Embryonic facial prominence (tissue), 1 donor: ENCODE measurements at regions not wholly inside any gene's neighbourhood (a gene's known extent, or its start where the extent isn't known, plus 50 kb on each side); places are given as distances from the start of the nearest gene placed in this dataset.
"Not testable (repeated sequence)": the region's sequence is repeated elsewhere in the genome, so short reads cannot be mapped to it uniquely, and the experiment has no call there.

Source experiments
- DNase-seq: peaks from one replicate; pipeline ENCODE4 v3.0.0-alpha.2; 2016; ENCODE audit errors: extremely low spot score

GRCh38 chr20:22818636-22819035 is 216.5 kb upstream of the SSTR4 start:
- no peak for DNase-seq

- no peak for DNase-seq
Measured at GRCh38 chr20:22819112-22819511, 216.0 kb upstream of the SSTR4 start.

GRCh38 chr20:22819784-22820183 is 215.3 kb upstream of the SSTR4 start:
- no peak for DNase-seq

GRCh38 chr20:22821081-22821727 is 213.9 kb upstream of the SSTR4 start:
- DNase-seq, result no peak

- no peak for DNase-seq
Measured at GRCh38 chr20:22821796-22822195, 213.3 kb upstream of the SSTR4 start.

GRCh38 chr20:22823119-22823518 is 212.0 kb upstream of the SSTR4 start:
- DNase-seq, result no peak

GRCh38 chr20:22824077-22824476 is 211.0 kb upstream of the SSTR4 start:
- DNase-seq, result no peak

GRCh38 chr20:22825076-22825475 is 210.0 kb upstream of the SSTR4 start:
- DNase-seq, result no peak

GRCh38 chr20:22825546-22825945 is 209.6 kb upstream of the SSTR4 start:
- DNase-seq, result no peak

- no peak for DNase-seq
Measured at GRCh38 chr20:22826306-22827230, 208.5 kb upstream of the SSTR4 start.

- DNase-seq, result no peak
Measured at GRCh38 chr20:22827916-22828315, 207.2 kb upstream of the SSTR4 start.

- no peak for DNase-seq
Measured at GRCh38 chr20:22829356-22829755, 205.8 kb upstream of the SSTR4 start.

- DNase-seq, result no peak
Measured at GRCh38 chr20:22830138-22830537, 205.0 kb upstream of the SSTR4 start.

- not testable (repeated sequence) for DNase-seq
Measured at GRCh38 chr20:22830715-22831114, 204.4 kb upstream of the SSTR4 start.

- no peak for DNase-seq
Measured at GRCh38 chr20:22833851-22834250, 201.3 kb upstream of the SSTR4 start.

- DNase-seq, result no peak
Measured at GRCh38 chr20:22834651-22835256, 200.4 kb upstream of the SSTR4 start.

GRCh38 chr20:22836211-22836610 is 198.9 kb upstream of the SSTR4 start:
- no peak for DNase-seq

- DNase-seq, result no peak
Measured at GRCh38 chr20:22836877-22837276, 198.2 kb upstream of the SSTR4 start.

GRCh38 chr20:22838001-22838400 is 197.1 kb upstream of the SSTR4 start:
- no peak for DNase-seq

- DNase-seq, result no peak
Measured at GRCh38 chr20:22841846-22842245, 193.3 kb upstream of the SSTR4 start.

- DNase-seq, result no peak
Measured at GRCh38 chr20:22842793-22843192, 192.3 kb upstream of the SSTR4 start.

- no peak for DNase-seq
Measured at GRCh38 chr20:22844959-22845358, 190.2 kb upstream of the SSTR4 start.

GRCh38 chr20:22846863-22847262 is 188.2 kb upstream of the SSTR4 start:
- no peak for DNase-seq
